DMS153 (cell line): ENCODE measurements at regions not wholly inside any gene's neighbourhood (a gene's known extent, or its start where the extent isn't known, plus 50 kb on each side); places are given as distances from the start of the nearest gene placed in this dataset.

Source experiments
- DNase-seq: peaks from one replicate; lab custom pipeline; 2025; lab: John Stamatoyannopoulos, UW

- DNase-seq: no peak
Measured at GRCh38 chr12:105930557-105931503, 207.9 kb downstream of the NUAK1 start.

GRCh38 chr12:105931762-105932570 is 206.8 kb downstream of the NUAK1 start:
- no peak for DNase-seq

- DNase-seq: no peak
Measured at GRCh38 chr12:105933671-105934665, 204.8 kb downstream of the NUAK1 start.

- DNase-seq: no peak
Measured at GRCh38 chr12:105935106-105935505, 203.6 kb downstream of the NUAK1 start.

- no peak for DNase-seq
Measured at GRCh38 chr12:105935981-105936380, 202.8 kb downstream of the NUAK1 start.

- DNase-seq: no peak
Measured at GRCh38 chr12:105936496-105936895, 202.3 kb downstream of the NUAK1 start.

- no peak for DNase-seq
Measured at GRCh38 chr12:105937009-105937408, 201.7 kb downstream of the NUAK1 start.

- no peak for DNase-seq
Measured at GRCh38 chr12:105939181-105939721, 199.5 kb downstream of the NUAK1 start.

GRCh38 chr12:105942281-105942680 is 196.5 kb downstream of the NUAK1 start:
- no peak for DNase-seq

- no peak for DNase-seq
Measured at GRCh38 chr12:105943525-105943924, 195.2 kb downstream of the NUAK1 start.

GRCh38 chr12:105944628-105945027 is 194.1 kb downstream of the NUAK1 start:
- DNase-seq: no peak

- DNase-seq: no peak
Measured at GRCh38 chr12:105945880-105946279, 192.9 kb downstream of the NUAK1 start.

GRCh38 chr12:105946493-105946901 is 192.3 kb downstream of the NUAK1 start:
- no peak for DNase-seq

GRCh38 chr12:105947906-105948305 is 190.8 kb downstream of the NUAK1 start:
- DNase-seq: no peak

- no peak for DNase-seq
Measured at GRCh38 chr12:105948331-105948730, 190.4 kb downstream of the NUAK1 start.

GRCh38 chr12:105949391-105949790 is 189.4 kb downstream of the NUAK1 start:
- no peak for DNase-seq

GRCh38 chr12:105951732-105952131 is 187.0 kb downstream of the NUAK1 start:
- DNase-seq: no peak

GRCh38 chr12:105954951-105955931 is 183.5 kb downstream of the NUAK1 start:
- DNase-seq: no peak

- no peak for DNase-seq
Measured at GRCh38 chr12:105955976-105956375, 182.8 kb downstream of the NUAK1 start.
